NCI-H146 (cell line): ENCODE measurements at regions not wholly inside any gene's neighbourhood (a gene's known extent, or its start where the extent isn't known, plus 50 kb on each side); places are given as distances from the start of the nearest gene placed in this dataset.

Experiments
- DNase-seq: peaks from one replicate; lab custom pipeline; 2025; lab: John Stamatoyannopoulos, UW

DNA sequence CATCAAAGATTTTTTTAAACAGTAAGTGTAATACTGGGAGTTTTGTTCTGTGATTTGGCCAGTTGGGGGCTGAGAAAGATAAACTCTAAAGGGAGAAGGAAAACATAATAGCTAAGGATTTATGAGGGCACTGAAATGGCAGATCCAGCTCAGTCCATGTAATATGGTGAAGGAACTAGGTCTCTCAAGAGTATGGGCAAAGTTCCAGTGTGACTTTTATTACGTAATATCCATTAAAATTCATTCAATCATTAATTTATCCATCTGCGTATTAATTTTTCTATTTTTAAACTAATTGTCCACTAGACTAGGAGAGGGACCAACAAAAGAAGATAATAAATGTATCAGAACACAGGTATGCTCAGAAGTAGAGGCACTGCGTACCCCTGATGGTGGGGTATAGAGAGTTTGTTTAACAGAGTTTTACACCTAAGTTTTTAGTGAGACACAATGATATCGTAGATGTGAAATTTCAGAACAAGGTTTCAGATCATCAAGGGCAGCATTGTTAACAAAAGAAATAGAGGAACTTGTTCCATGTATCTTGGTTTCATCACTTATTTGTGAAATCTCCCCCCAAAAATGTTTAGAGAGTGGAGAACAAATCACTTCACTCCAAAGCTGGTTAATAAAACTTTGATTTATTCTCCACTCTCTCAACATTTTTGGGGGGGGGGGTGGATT is 351.1 kb downstream of the GRXCR1 start:
- DNase-seq, result no peak

DNA sequence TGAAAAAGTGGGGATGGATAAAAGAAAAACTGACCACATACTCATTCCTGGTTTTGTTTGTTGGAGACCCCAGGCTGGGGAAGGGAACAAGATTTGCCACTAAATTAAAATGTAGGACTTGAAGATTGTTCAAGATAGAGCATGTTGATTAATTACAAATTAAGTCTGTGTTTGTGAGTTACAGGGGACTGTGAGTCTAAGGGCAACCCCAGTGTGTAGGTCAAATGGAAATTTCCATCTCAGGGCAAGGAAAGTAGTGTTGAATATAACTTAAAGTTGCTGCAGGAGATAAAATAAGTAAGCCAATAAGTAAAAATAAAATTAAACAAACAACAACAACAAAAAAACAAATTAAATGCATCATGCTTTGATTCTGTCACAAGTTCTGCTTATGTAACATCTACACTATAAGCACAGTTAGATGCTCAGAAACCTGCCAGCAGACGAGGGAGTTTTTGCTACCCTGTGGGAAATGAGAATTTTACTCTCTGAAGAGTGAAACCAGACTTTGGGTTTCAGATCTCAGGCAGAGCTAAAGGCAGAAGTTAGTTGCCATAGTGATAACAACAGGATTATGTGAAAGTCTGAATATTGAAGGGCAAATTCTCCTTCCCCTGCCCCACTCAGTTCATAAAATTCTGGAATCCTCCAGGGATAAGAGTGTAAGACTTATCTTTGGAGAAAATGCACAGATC is 352.3 kb downstream of the GRXCR1 start:
- no peak for DNase-seq

DNA sequence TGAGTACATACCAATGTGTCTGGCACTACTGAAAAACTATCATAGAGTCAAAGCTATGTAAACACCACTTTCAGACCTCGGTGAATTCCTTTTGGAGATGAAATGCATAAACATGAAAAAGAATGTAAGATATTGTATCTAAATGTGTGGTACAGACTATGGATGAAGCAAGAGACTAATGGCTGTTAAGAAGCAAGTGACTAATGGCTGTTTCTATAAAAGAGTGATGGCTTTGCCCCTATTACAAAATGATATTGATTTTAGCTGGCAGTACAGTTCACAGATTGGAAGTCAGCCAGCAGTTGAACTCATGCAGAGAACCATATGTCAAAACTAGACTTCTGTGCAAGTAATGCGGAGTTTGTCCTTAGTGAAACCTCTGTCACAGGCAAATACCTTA is 359.3 kb downstream of the GRXCR1 start:
- DNase-seq, result no peak

DNA sequence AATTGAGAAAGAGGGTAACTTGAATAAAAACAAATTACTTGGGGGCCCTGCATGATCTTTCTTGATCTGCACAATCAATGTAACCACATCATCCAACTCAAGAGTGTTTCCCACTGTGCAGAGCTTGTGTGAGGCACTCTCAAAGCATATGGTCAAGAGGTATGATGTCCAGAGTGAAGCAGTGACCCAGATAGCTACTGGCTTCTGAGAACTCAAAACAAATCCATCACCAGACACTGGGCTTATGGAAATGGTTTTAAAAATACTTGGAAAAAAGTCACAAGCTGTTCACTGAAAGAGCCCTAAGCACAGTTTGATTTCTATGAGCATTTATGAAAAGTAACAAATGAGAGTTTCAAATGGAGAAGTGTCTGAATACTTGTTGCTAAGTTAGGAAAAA is 361.0 kb downstream of the GRXCR1 start:
- DNase-seq, result no peak

DNA sequence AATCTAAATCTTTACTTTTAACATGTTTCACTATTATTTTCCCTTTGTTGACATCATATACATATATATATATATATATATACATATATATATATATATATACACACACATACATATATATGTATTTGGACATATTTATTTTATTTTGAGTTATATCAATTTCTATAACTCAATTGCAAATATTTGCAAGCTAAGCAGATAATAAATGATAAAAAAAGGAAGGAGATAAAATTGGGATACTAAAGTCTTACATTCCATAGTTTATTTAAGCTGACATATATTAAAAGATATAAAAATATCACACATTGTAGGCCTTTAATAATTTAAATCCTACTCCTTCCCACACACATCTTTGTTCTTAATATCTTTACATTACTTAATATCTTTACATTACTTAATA is 372.2 kb downstream of the GRXCR1 start:
- DNase-seq, result no peak

DNA sequence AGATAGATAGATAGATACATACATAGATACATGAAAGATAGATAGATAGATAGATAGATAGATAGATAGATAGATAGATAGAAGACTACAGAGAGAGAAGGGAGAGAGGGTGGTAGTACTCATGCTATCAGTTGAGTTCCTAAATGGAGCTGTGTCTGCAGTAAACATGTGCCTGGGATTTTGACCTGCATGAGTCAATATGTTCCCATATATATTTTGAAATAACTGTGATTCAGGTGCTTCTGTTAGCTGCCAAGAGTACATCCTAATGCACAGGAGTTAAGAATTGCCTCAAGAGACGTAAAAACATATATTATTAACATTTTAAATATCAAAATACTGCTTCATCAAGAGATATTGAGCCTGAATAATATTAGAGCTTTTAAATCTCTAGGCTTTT is 379.4 kb downstream of the GRXCR1 start:
- DNase-seq, result no peak

DNA sequence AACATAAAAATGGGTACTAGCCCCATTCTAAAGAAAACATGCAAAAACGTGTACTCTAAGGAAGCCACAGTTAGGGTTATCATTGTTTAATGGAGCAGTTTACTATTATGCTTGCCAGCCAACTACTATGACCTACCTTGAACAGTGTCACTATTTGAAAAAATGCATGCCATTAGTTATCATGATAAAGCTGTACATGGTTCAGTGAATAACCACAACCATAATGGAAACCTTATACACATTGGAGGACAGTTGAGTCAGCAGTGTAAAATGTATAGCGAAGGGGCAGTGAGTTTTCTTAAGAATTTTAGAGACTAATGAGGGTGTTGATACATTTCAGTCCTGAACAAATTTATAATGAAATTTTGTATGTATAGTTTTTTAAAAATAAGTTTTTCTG is 381.9 kb downstream of the GRXCR1 start:
- DNase-seq, result no peak

DNA sequence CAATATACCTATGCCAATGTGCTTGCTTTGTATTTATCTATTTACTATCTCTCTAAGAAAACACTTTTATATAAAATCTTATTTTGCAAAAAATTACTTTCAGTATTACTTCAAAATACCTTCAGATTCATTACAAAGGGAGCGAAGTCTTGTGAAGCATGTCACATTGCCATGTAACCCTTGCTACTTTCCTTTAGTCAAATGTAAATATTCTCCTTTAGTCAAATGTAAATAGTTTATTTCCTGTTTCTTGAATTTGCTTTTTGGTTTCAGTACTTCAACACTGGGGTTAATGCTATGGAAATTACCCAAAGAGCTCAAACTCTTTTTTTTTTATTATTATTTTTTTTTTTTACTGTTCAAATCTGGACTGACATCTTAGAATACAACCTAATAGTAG is 383.3 kb downstream of the GRXCR1 start:
- no peak for DNase-seq

DNA sequence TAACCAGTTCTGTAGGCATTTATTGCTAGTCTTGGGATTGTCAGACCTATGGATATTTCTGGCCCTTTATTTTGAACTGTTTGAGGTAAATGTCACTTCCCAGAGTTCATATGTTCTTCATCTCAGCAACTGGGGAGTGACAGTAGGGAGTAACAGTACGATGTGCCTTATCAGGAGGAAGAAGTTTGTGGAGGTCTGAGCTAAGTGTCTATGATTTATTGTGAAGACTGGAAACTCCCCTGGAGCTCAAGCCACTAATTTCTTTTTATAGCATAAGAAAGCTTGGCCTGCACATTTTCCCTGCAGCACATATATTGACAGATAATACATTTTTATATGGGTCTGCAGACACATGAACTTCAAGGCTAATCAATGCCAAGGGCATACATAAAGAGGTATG is 383.8 kb downstream of the GRXCR1 start:
- DNase-seq, result no peak

DNA sequence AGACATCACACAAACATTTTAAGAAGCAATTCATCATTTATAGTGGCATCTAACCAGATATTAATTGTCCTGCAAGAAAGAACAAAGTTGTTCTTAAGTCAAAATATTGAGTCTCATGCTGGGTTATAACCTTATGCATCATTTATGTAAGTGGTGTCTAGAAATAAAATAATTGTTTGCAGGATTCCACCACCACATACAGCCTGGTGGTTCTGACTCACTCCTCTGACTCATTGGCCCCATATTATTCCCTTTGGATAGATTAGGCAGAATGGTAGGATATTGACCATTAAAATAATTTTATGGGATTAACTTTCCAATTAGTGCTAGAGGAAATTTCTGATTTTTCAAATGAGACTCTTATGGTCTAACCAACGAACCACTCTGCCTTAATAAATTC is 384.5 kb downstream of the GRXCR1 start:
- DNase-seq, result no peak

DNA sequence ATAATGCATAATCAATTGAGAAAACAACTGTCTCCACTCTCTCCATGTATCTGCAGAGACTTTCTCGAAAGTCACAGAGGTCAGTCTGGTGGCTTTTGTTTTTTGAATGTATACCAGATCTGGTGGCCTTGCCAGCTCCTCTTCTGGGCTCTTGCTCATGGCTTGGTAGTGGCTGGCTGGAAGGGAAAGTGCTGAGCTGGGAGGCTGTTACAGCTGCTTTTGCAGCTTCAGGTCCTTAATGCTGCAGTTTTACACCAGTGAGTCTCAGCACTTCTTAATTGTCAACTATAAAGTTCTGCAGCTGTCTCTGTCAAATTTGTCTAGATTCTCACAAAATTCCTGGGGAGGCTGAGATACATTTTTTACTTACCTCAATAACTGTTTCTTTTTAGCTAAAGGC is 390.0 kb downstream of the GRXCR1 start:
- DNase-seq, result no peak

DNA sequence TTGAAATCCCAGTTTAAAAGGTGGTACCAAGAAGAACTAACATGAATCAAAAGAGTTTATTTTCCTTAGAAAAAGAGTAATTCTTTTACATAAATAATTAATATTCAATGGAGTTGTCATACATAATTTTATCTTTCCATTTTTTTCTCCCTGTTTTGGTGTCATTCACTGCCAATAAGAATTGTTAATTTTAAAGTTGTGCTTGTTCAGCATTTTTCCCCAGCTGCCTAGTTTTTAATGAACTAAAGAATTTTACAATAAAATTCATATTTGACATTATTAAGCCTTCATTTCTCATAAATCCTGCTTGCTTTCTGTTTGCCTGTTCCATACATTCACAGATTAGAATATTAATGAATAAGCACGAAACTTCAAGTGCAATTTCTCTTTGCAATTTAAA is 393.6 kb downstream of the GRXCR1 start:
- no peak for DNase-seq

DNA sequence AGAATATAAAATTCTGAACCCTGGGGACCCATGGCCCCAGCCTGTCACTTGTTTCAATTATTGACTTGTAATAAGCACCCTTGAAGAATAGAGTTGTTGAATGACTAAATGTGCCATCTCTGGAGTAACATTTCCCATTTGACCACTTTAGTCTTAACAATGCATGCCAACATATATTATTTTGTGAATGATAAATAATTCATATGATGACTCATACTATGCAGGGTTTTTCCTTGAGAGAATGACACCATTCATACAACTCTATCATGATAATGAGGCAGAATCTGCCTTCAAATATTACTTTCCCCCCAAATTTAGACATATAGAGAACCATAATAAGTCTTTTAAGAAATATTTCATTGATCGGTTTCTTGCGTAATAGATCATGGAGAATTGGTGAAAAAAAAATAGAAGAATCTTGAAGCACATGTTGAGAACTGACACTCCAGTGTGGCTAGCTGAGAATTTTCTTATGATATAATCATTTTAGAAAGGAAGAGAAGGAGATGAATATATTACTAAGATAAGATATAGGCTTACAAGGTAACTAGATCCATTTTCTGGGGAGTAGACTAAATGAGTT is 404.5 kb downstream of the GRXCR1 start:
- DNase-seq, result no peak

DNA sequence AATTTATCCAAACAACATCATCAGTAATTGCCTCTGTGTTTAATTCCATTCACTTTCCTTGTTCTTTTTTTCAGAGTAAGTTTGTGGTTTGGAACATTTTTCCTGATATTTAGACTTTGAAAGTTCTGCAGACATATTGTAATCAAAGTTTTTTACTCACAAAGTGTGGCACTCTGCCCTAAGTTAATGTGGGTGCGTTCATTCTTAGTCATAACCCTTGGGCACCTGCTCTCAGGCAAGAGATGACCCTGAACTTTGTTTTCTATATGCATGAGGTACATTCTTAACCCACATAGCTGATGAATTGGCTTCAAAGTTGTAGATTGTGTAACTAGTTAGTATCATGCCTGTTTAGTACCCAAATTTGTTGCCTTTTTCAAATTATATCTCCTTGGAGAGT is 424.3 kb downstream of the GRXCR1 start:
- DNase-seq, result no peak

DNA sequence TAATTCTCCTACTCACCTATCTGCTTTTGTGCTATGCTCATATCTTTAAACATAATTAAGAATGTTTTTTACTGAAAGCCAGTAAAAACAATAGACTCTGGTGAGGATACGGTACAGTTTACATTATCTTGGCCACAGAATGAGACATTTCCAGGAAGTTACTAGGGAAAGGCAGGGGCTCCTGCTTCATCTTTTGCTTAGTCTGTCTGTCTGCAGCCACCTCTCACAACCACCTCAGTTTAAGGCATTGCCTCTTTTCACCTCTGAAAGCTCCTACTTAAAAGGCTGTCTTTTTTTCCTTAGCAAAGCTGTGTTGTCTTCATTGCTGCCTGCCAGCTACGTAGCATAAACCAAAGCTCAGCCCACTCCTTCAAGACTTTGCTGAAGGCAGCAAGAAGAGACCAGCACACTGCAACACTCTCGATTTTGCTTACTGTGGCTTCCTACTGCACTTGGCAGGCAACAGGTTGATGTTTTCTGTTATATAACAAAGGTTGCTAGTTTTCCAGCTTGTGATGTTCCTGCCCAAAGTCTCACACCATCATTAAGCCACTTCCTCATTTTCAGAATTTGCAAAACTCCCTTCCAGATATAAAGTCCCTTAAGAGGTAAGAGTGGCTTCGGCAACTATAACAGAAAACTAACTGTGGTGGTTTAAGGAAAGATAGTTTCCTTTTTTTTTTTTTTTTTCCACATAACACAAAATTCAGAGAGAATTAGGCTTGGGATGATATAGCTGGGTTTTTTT is 432.9 kb downstream of the GRXCR1 start:
- no peak for DNase-seq

DNA sequence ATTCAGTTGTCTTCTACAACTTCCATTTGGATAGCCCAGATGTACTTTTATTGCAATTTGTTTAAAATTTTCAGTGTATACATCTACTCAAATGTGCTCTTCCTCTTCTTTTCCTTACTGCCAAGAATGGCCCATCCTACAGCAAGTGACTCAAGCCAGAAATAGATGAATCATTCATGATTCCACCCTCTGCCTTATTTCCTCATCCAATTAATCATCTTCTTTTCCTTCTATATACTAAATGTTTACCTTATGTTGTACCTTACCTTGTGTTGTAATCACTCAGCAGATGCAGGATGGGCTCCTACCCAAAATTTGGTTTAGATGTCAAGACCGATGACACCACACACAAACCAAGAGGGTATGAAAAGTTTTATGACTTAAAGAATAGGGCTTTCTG is 437.8 kb downstream of the GRXCR1 start:
- DNase-seq, result no peak

DNA sequence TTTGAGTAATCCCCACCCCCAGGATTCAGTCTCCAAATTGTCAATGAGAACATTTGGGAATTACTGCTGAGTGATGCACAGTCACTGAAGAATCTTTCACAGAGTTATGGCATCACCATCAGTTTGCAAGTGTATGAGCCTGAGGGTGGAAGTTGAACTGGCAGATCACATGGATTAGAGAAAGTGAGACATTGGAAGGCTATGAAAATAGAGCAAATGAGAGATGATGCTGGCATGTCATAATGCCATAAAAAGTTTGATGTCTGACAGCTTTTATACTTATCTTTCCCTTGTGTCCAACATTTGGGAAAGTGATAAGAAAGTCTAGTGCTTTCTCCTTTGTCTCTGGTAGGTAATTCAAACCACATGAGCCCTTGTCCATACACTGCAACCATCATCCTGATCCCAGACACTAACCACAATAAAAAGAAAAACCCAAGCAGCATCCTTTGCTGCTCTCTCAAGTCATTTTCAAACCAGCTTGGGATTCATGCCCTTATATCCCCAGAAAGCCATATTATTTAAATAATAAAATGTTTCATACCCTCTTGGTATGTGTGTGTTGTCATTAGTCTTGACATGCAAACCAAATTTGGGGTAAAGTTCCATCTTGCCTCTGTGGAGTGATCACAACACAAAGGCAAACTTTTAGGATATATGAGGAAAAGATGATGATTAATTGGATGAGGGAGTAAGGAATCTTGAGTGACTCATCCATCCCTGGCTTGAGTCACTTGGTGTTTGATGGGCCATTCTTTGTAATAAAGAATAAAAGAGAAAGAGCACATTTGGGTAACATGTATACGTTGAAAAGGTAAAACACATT is 438.9 kb downstream of the GRXCR1 start:
- no peak for DNase-seq

DNA sequence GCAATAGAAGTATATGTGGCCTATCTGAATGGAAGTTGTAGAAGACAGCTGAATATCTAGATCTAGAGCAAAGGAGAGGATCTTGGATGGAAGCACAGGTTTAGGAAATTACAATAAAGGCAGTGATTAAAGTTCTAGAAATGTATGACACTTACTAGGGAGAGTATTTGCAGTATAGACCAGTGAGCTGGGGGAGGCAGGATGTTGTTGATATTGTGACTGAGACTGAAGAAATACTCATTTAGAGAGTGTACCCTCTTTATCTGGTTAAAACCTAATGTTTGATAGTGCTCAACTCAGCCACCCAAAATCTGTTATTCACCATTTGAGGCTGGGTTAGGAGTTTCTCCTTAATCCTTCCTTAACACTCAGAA is 439.5 kb downstream of the GRXCR1 start:
- no peak for DNase-seq

DNA sequence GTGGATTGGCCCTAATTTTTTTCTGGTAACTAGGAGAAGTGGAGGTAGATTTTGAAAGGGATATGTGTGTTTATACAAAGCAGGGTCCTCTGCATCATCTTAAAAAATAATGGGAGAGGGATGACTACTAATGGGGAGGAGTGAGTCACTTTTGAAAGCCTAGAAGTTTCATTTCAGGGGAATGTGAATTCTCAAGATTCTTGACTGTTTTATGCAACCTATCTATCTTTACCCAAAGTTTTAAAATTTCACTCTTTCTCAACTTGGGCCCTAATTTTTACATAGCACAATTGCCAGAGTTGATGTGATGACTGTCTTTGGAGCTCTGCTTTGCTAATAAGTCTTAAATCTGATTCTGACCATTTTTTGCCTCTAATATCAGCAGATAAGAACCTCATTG is 445.2 kb downstream of the GRXCR1 start:
- DNase-seq, result no peak

DNA sequence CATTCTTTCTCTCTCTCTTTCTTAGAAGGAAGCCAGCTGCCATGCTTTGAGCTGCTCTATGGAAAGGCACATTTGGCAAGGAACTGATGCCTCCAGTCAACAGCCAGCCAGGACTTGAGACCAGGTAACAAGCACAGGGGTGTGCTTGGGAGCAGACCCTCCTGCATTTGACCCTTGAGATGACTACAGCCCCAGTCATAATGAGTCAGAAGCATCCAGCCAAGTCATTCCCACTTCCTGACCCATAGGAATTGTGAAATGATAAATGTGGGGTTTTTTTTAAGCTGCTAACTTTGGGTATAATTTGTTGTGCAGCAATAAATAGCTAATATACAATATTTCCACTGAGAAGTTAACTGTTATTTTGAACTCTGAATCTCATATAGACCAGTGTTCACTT is 446.9 kb downstream of the GRXCR1 start:
- no peak for DNase-seq

DNA sequence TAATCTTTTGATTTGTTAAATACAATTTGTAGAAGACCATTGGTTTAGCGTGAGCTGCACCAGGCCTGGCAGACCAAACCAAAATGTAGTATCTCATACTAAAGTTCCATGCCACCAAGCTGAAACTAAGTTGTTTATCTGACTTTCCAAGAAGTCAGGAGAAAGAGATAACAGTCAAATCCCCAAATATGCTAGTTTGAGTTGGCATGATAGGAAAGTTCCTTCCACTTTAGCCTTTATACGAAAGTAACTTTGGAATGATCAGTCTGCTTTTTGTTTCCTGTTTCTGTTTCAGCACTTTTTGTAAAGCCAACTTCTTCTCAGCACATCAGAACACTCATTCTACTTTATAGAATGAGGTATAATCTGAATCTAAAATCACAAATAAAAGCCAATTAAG is 449.2 kb downstream of the GRXCR1 start:
- DNase-seq, result no peak

DNA sequence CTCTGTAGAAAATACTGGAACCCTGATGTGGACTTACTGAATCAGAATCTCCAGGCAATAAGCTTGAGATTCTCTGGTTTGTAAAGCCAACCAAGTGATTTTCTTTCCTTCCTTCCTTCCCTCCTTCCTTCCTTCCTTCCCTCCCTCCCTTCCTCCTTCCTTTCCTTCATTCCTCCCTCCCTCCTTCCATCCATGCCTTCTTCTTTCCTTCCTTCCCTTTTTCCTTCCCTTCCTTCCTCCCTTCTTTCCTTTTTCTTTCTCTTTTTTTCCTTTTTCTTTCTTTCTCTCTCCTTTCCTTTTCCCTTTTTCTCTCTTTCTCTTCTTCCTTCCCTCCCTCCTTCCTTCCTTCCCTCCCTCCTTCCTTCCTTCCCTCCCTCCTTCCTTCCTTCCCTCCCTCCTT is 450.8 kb downstream of the GRXCR1 start:
- DNase-seq, result no peak
